BLaER1 (cell line): ENCODE measurements at regions not wholly inside any gene's neighbourhood (a gene's known extent, or its start where the extent isn't known, plus 50 kb on each side); places are given as distances from the start of the nearest gene placed in this dataset.

Source experiments
- H3K27ac ChIP-seq: shearing (Covaris generic); formaldehyde crosslinking; 2 replicates; pipeline ENCODE4 v1.8.1; 2022
- H3K27me3 ChIP-seq: shearing (Covaris generic); formaldehyde crosslinking; 2 replicates; pipeline ENCODE4 v1.8.1; 2022
- H3K36me3 ChIP-seq: shearing (Covaris generic); formaldehyde crosslinking; 2 replicates; pipeline ENCODE4 v1.8.1; 2022
- H3K4me1 ChIP-seq: shearing (Covaris generic); formaldehyde crosslinking; 2 replicates; pipeline ENCODE4 v1.8.1; 2022
- H3K4me2 ChIP-seq: shearing (Covaris generic); formaldehyde crosslinking; 2 replicates; pipeline ENCODE4 v1.8.1; 2022
- H3K4me3 ChIP-seq: shearing (Covaris generic); formaldehyde crosslinking; 2 replicates; pipeline ENCODE4 v1.8.1; 2022
- H3K9ac ChIP-seq: shearing (Covaris generic); formaldehyde crosslinking; 2 replicates; pipeline ENCODE4 v1.8.1; 2022
- H3K9me3 ChIP-seq: shearing (Covaris generic); formaldehyde crosslinking; 2 replicates; pipeline ENCODE4 v1.8.1; 2022
- H4K20me1 ChIP-seq: shearing (Covaris generic); formaldehyde crosslinking; 2 replicates; pipeline ENCODE4 v1.8.1; 2022
- Cebpa-rat ChIP-seq: shearing (Covaris generic); IDR thresholded peaks from 2 replicates; pipeline ENCODE4 v1.8.1; 2022

GRCh38 chr4:30952526-30953219 lies 232.5 kb downstream of the PCDH7 start:
- no peak overlapping the region for H3K4me2 ChIP-seq
- H4K20me1 ChIP-seq, result no peaks in the 10 kb centered on the region
- no peak for TF ChIP-seq Cebpa-rat
- no peaks in the 10 kb centered on the region for H3K4me1 ChIP-seq
- no peaks in the 10 kb centered on the region for H3K9me3 ChIP-seq
- no peaks in the 10 kb centered on the region for H3K36me3 ChIP-seq
- no peak overlapping the region for H3K4me3 ChIP-seq
- H3K9ac ChIP-seq, result no peak overlapping the region
- H3K27me3 ChIP-seq, result no peaks in the 10 kb centered on the region
- H3K27ac ChIP-seq, result no peak overlapping the region

DNA sequence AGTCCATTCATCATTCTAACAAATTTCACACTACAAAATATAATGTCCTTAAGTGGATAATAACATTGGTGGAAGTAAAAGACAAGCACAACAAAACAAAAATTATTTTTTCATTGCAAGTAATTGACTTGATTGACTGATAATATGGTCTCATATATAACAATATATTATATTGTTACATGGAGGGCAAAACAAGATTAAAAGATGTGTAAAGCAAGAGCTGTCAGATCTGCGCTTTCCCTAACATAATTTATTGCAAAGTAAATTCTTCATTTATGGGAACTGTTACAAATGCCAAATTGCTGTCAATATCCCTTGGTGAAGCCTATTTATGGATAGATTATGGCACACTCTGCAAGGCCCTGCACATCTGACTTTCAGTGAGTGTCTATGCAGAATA lies 233.6 kb downstream of the PCDH7 start:
- H3K4me2 ChIP-seq, result no peak overlapping the region
- H4K20me1 ChIP-seq, result no peaks in the 10 kb centered on the region
- no peaks in the 10 kb centered on the region for H3K9me3 ChIP-seq
- no peaks in the 10 kb centered on the region for H3K4me1 ChIP-seq
- no peaks in the 10 kb centered on the region for H3K27me3 ChIP-seq
- TF ChIP-seq Cebpa-rat, result no peak
- no peak overlapping the region for H3K27ac ChIP-seq
- H3K9ac ChIP-seq, result no peak overlapping the region
- no peaks in the 10 kb centered on the region for H3K36me3 ChIP-seq
- no peak overlapping the region for H3K4me3 ChIP-seq

DNA sequence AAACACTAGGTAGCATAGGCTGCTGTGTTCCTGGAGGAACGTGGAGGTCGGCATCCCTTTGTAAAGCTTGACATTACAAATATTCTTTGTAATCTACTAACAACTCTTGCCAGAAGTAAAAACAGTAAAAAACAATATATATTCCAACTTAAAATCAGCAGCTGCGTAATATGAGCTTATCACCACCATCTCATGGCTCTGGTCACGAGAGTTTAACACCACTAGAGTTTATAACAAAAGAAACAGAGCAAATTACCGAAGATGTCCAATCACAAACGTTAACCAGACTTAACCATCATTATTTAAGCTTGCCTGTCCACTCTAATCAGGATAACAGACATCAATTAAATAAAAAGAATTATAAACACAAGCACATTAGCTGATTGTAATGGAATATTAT lies 236.7 kb downstream of the PCDH7 start:
- no peaks in the 10 kb centered on the region for H3K36me3 ChIP-seq
- H3K27ac ChIP-seq, result no peak overlapping the region
- H3K4me3 ChIP-seq, result no peak overlapping the region
- H3K27me3 ChIP-seq, result no peaks in the 10 kb centered on the region
- H3K4me2 ChIP-seq, result no peak overlapping the region
- H4K20me1 ChIP-seq, result no peaks in the 10 kb centered on the region
- no peaks in the 10 kb centered on the region for H3K9me3 ChIP-seq
- H3K4me1 ChIP-seq, result no peaks in the 10 kb centered on the region
- no peak for TF ChIP-seq Cebpa-rat
- no peak overlapping the region for H3K9ac ChIP-seq

- no peaks in the 10 kb centered on the region for H3K36me3 ChIP-seq
- H3K4me2 ChIP-seq, result no peak overlapping the region
- H3K27ac ChIP-seq, result no peak overlapping the region
- H3K4me3 ChIP-seq, result no peak overlapping the region
- no peaks in the 10 kb centered on the region for H3K27me3 ChIP-seq
- H3K9me3 ChIP-seq, result no peaks in the 10 kb centered on the region
- no peaks in the 10 kb centered on the region for H3K4me1 ChIP-seq
- H4K20me1 ChIP-seq, result no peaks in the 10 kb centered on the region
- TF ChIP-seq Cebpa-rat, result no peak
- no peak overlapping the region for H3K9ac ChIP-seq
Measured at GRCh38 chr4:30957706-30958105, 237.5 kb downstream of the PCDH7 start.

DNA sequence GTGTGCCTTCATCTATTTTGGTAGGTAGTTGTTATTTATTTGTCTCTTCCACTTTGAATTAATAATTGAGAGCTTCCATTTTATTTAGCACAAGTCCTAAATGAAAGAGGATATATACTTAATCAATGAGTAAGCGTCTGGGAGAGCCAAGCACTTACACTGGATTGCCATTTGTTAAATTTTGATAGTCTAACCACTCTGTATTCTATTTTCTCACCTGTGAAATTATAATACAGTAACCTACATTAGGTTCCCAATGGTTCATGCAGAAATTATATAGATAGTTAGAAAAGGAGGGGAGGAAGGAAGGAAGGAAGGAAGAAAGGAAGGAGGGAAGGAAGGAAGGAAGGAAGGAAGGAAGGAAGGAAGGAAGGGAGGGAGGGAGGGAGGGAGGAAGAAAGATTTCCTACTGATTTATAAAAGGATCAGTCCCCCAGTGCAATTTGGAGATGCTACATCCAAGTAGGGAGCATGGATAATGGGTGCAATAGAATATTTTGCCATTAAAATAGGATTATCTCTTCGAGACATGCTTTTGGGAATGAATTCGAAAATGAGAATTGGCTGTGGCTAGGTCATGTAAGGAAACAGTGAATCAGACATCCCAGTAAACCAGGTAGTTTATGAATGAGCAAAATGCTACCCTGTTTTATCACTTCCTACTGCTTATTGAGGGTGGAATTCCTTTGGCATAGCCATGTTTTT lies 239.8 kb downstream of the PCDH7 start:
- H3K36me3 ChIP-seq, result no peaks in the 10 kb centered on the region
- no peaks in the 10 kb centered on the region for H4K20me1 ChIP-seq
- H3K4me1 ChIP-seq, result no peaks in the 10 kb centered on the region
- no peak overlapping the region for H3K4me3 ChIP-seq
- H3K9ac ChIP-seq, result no peak overlapping the region
- H3K27me3 ChIP-seq, result no peaks in the 10 kb centered on the region
- H3K9me3 ChIP-seq, result no peaks in the 10 kb centered on the region
- no peak overlapping the region for H3K4me2 ChIP-seq
- no peak for TF ChIP-seq Cebpa-rat
- H3K27ac ChIP-seq, result no peak overlapping the region

DNA sequence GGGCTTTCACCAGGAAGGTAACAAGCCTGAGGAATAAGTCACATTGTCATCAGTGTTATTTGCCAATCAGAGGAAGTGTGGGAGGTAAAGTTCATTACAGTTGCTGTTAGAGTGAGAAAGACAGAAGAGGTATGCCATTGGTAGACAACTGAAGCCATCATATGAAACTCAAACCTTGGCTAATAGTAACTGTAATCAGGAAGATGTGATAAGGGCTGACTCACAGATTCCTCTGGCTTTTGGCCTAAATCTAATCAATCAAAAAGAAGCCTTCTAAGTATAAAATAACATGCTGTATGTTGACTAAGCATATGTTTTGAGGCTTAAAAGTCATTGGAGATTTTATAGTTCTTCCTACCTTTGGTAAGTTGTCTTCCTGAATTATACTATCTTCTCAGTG lies 242.8 kb downstream of the PCDH7 start:
- Histone ChIP-seq H3K4me3 (no peak overlapping the region), H4K20me1 (no peaks in the 10 kb centered on the region), H3K27ac (no peak overlapping the region), H3K4me1 (no peaks in the 10 kb centered on the region), H3K9ac (no peak overlapping the region), H3K4me2 (no peak overlapping the region), H3K9me3 (no peaks in the 10 kb centered on the region), H3K27me3 (no peaks in the 10 kb centered on the region), H3K36me3 (no peaks in the 10 kb centered on the region)
- TF ChIP-seq Cebpa-rat, result no peak

DNA sequence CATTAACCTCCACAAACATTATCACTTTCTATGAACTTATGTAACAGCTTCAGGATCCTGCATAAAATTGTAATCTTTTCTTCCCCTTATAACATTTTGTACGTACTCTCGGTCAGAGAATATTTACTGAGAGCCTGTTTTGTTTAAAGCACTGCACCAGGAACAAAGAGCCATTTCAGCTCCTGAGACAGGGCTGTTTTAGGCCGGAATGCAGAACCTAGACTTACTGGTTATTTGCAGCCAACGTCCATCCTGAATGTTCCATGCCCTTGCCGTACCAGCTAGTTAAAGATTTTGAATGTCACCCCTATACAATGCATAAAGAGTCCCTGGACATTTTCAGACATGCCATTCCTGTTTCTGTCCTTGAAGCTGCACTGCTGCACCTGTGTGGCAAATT lies 248.8 kb downstream of the PCDH7 start:
- no peak overlapping the region for H3K4me2 ChIP-seq
- no peaks in the 10 kb centered on the region for H3K4me1 ChIP-seq
- no peak overlapping the region for H3K9ac ChIP-seq
- TF ChIP-seq Cebpa-rat, result no peak
- H3K36me3 ChIP-seq, result no peaks in the 10 kb centered on the region
- H3K27ac ChIP-seq, result no peak overlapping the region
- H3K27me3 ChIP-seq, result no peaks in the 10 kb centered on the region
- no peaks in the 10 kb centered on the region for H4K20me1 ChIP-seq
- no peaks in the 10 kb centered on the region for H3K9me3 ChIP-seq
- H3K4me3 ChIP-seq, result no peak overlapping the region

GRCh38 chr4:30972542-30972941 lies 252.4 kb downstream of the PCDH7 start:
- Histone ChIP-seq H3K4me1 (no peaks in the 10 kb centered on the region), H3K4me2 (no peak overlapping the region), H4K20me1 (no peaks in the 10 kb centered on the region), H3K27ac (no peak overlapping the region), H3K9ac (no peak overlapping the region), H3K4me3 (no peak overlapping the region), H3K36me3 (no peaks in the 10 kb centered on the region), H3K27me3 (no peaks in the 10 kb centered on the region), H3K9me3 (no peaks in the 10 kb centered on the region)
- no peak for TF ChIP-seq Cebpa-rat

DNA sequence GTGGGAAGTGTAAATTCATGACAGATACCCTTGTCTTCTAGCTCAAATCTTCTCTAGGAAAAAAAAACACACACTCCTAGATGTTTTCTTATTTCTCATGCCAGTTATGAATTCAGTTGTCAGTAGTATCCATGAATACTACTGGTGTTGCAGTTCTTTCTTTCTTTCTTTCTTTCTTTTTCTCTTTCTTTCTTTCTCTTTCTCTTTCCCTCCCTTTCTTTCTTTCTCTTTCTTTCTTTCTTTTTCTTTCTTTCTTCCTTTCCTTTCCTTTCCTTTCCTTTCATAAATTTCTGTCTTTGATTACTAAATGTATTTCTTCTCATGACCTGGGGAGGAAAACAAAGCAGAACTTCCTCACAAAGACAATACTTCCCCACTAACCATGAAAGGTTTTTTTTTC lies 253.8 kb downstream of the PCDH7 start:
- Histone ChIP-seq H3K36me3 (no peaks in the 10 kb centered on the region), H3K27me3 (no peaks in the 10 kb centered on the region), H3K9me3 (no peaks in the 10 kb centered on the region), H3K27ac (no peak overlapping the region), H3K4me2 (no peak overlapping the region), H3K4me1 (no peaks in the 10 kb centered on the region), H3K9ac (no peak overlapping the region), H4K20me1 (no peaks in the 10 kb centered on the region), H3K4me3 (no peak overlapping the region)
- no peak for TF ChIP-seq Cebpa-rat

- no peak overlapping the region for H3K4me2 ChIP-seq
- H3K4me3 ChIP-seq, result no peak overlapping the region
- H3K27ac ChIP-seq, result no peak overlapping the region
- no peak overlapping the region for H3K9ac ChIP-seq
- H3K4me1 ChIP-seq, result no peaks in the 10 kb centered on the region
- no peaks in the 10 kb centered on the region for H3K27me3 ChIP-seq
- no peaks in the 10 kb centered on the region for H4K20me1 ChIP-seq
- H3K9me3 ChIP-seq, result no peaks in the 10 kb centered on the region
- TF ChIP-seq Cebpa-rat, result no peak
- H3K36me3 ChIP-seq, result no peaks in the 10 kb centered on the region
Measured at GRCh38 chr4:30979402-30979801, 259.2 kb downstream of the PCDH7 start.
